ENCODE measurements at regions not wholly inside any gene's neighbourhood (a gene's known extent, or its start where the extent isn't known, plus 50 kb on each side); places are given as distances from the start of the nearest gene placed in this dataset.
"Not testable (repeated sequence)": the region's sequence is repeated elsewhere in the genome, so short reads cannot be mapped to it uniquely, and the experiment has no call there.

DNA sequence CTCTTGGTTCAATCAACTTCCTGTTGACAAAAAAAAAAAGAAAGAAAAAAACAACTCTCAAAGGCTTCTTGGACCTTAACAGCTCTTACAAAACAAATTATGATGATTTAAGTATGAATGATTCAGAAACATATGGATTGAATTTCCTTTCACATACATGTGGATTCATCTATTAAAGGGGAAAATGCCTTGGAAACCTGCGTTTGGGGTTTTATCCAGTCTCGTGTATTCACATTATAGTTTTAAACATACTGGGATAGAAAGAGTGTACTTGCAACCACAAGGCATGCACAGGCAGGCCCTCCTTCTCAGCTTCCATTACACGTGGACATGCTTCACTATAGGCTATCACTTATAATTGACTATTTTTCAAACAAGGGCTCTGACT, 286.7 kb downstream of the INHBA start:
- DNase-seq, result no peak

DNA sequence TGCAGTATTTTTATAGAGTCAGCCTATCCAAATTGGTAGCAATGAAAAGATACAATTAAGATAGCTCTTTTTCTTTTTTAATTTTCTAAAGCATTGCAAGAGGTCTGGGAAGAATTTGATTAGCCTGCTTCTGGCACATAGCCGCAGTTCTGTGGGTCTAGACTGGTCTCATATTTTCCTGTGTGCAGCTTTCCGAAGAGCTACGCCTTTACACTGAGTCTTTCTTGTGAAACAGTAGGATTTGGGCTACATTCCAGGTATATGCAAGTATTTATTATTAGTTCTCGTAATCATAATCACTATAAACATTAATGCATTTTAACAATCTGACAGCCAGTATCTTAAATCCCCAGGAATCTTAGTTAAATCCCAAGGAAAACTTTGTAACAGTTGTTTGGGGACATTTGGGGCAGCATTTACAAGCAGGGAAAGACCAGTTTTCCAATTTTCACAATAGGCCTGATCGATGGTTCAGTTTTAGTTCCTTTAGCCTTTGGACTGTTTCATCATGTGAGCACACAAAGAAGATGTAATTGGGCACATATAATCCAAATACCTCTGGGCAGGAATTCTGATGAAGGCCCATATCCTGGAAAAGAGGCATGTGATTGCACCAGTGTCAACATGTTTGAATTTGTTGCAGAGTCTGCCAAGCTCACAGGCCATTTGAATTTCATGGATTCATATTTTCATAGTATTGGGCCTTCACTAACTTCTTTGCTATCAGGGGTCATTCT, 287.3 kb downstream of the INHBA start:
- DNase-seq, result no peak

DNA sequence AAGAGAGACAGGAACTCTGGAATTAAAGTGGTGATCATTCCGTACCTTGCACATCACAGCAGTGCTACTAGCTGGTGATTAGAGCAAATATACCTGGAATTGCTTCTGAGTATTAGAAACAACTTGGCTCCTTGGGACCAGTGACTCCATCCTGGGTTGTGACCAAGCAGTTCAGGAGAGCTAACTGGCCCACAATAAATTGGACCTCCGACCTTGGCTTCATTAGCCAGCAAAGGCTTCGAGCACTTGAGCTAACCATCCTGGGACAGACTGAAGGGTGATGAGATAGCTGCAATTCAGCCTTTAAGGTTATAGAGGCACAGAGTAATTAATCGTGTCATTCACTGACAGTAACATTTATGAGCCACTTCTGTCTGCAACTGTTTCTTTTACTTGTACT, 287.8 kb downstream of the INHBA start:
- DNase-seq, result no peak

DNA sequence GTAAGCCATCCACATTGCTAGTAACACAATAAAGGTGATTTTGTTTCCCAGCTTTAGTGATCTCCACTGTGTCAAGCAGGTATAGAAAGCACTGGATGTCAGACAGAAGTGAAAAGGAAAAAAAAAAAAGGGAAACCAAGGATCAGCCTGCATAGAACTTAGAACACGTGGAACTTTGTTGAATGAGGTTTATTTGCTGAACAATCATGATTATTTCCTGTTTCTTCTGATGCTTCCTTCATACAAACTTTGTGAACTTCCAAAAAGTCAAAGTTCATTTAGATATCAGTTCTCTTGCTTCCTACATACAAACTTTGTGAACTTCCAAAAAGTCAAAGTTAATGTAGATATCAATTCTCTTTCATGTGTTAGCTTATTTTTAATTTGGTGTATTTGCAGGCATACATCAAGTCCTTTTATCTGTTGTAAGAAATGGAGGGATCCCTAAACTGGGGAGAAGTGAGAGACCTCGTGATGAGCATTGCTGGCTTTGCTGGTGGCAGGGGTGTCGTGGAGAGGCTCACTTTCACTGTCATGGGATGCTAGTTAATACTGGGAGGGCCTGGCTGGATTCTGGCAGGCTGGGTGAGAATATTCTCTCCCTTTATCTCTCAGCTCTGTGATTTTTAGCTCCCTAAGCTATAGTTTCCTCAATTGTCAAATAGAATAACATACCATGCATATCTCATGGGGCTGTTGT, 298.4 kb downstream of the INHBA start:
- DNase-seq, result no peak

DNA sequence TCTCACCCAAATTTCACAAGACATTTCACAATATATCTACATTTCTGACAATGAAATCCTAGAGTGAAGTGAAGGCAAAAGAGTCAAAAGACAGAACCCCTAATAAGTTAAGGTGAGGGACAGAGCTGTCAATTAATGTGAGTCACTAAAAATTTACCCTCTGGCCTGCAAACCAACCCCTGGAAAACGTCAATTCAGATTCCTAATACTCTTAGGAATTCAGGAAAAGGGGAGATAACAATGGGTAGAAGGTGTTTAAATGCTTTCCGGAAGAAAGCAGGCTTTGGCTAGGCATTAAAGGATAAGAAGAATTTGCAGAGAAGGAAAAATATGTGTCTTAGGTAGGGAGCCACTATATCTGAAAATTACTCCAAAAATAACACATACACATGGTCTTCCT, 299.6 kb downstream of the INHBA start:
- DNase-seq, result no peak

DNA sequence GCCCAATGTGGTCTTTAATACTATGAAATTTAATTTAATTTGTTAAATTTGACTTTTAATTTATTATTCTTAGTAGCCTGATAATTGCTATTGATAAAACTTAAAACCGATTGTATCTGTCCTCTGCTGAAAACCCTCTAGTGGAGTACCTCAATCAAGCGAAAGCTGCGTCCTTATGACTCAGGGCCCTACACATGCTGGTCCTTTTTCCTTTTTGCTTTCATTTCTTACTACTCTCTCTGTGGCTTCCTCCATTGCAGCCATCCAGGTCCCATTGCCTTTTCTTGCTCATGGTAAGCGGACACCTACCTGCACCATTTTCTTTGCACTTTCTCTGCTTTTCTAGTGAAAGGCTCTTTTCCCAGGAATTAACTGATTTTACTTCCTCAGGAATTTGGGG, 301.1 kb downstream of the INHBA start:
- DNase-seq, result no peak

DNA sequence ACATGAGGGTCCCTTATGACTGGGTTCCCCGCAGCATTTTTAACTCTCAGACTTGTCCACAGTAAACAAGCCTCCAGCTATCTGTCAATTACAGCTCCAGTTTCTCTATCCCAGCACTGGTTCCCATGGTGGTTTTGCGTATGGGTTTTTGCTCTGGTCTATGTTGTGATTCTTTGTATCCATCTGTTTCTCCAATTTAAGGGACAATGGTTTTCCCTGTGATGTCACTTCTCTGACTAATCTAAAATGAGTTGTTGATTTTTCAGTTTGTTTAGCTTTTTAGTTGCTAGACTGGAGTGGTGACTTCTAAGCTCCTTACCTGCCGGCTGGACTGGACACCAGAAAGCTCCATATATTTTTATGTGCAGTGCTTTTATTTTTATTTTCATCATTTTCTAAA, 303.7 kb downstream of the INHBA start:
- no peak for DNase-seq

DNA sequence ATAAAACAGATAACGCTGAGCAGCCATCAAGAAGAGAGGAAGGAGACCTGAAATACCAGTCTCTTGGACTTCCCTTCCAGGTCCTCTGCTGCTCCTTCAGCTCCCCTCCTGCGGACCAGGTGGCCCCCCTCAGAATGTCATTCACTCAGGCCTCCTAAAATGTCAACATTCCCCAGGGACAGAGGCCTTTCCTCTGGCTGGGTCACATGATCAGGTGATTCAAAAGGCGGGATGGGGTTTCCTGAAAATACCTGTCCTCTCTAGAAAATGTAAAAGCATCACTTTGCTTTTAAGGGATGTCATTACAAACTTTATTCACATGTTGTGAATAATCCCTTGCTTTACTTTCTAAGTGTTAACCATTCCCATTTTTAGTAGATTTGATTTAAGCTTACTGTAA, 311.1 kb downstream of the INHBA start:
- no peak for DNase-seq

DNA sequence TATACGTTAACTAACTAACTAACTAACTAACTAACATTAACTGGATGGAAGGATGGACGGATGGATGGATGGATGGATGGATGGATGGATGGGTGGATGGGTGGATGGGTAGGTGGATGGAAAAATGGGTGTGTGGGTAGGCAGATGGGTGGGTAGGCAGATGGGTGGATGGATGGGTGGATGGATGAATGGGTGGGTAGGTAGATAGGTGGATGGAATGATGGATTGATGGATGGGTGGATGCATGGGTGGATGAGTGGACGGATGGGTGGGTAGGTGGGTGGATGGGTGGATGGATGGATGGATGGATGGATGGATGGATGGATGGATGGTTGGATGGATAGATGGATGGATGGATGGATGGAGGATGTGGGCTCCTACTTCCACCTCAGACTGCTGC, 314.0 kb downstream of the INHBA start:
- DNase-seq, result not testable (repeated sequence)

DNA sequence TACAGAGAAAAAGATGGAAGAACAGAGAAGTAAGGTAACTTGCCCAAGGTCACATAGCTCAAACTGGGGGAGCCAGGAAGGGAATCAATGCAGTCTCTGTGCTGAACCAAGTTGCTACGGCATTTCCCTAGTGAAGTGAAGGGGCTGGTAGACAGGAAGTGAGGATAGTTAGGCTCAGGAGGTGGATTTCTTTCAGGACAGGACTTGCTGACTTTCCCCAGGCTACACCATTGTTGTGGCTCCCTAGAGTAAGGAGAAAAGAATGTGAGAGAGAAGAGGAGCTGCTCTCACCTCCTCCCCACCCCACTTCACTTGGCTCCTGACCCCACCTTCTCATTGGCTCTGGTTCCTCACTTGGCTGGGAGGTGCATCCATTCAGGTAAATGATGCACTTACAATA, 316.9 kb downstream of the INHBA start:
- DNase-seq, result no peak

DNA sequence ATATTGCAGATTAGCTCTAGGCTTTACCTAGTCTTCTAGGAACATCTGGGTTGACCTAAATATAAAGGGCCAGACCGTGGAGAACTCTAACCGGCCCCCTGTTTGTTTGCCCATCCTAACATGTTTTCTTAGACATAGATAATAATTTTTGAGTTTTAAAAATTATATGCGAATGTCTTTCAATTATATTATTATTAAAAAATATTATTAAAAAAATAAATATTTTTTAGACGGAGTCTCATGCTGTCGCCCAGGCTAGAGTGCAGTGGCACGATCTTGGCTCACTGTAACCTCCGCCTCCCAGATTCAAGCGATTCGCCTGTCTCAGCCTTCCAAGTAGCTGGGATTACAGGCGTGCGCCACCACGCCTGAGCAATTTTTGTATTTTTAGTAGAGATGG, 318.5 kb downstream of the INHBA start:
- no peak for DNase-seq

DNA sequence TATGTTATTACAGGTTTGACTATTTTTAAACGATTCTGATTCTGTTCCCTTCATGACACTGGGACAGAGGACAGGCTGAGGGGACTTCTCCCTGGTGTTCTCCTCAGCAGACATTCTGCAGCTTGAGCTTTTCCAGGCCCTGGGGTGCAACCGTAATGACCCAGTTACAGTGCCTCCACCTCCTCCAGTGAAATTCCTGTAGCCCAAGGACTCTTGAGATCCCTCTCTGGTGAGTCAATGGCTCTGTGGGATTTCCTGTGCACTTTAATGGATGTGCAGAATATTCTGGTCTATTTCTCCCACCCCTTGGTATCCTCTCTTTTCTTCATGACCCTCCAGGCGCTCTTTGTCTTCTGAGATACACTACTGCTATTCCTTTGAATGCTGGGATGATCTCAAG, 319.3 kb downstream of the INHBA start:
- no peak for DNase-seq

DNA sequence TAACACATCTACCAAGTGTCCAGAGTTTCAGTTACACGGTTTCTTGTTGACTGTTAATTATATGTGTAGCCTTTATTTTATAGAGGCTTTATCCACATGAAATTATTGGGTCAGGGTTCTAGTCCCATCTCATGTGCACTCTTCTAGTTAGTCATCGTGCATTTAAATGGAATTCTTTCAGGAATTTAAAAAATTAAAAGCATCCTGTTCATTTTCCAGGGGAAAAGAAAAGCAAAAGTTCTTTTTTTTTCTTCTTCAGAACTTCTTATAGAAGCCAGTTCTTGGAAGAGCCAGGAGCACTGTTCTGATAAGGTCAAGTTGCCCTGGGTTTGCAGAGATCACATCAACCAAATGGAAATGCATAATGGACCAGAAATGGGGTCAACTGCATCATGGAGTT, 324.7 kb downstream of the INHBA start:
- DNase-seq, result no peak

DNA sequence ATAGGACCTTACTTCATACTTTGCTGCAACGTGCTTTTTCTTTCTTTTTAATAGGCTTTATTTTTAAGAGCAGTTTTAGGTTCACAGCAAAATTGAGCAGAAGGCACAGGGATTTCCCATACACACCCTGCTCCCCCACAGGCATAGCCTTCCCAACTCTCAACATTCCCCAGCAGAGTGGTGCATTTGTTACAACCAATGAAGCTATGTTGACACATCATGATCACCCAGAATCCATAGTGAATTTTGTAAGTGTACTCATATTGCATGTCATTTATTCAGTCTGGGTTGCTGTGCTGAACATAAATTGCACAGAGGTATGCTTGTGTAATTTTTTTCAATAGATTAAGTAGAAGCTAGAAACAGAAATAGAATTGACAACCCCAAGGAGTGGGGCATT, 327.3 kb downstream of the INHBA start:
- no peak for DNase-seq

DNA sequence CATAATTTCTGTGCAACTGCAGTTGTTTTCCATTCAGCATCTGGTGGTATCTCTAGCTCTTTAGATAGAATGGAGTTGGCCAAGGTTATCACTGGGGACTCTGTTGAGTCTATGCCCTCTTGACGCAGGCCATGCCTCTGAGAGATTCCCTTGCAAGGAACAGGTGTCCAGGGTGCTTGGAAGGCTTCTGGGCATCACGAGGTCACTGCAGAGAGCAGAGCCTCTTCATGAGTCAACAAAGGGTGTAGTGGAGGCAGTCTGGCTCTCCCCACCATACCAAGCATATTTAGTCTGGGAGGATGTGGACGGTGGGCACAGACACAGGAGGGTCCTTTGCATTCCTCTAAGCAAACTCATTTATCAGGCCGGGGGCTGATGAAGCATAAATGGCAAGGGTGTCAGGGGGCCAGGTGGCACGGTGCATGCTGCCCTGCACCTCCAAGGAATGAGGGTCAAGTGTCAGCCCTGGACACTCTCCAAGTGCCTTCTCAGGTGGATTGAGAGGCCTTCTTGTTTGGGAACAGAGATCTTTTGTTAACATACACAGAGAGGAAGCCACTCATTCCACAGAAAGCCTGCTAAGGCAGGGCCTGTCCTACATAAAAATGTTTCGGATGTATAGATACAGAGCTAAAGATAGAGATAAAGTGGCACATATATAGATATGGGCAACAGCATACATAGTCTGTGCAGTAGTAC, 328.6 kb downstream of the INHBA start:
- no peak for DNase-seq

DNA sequence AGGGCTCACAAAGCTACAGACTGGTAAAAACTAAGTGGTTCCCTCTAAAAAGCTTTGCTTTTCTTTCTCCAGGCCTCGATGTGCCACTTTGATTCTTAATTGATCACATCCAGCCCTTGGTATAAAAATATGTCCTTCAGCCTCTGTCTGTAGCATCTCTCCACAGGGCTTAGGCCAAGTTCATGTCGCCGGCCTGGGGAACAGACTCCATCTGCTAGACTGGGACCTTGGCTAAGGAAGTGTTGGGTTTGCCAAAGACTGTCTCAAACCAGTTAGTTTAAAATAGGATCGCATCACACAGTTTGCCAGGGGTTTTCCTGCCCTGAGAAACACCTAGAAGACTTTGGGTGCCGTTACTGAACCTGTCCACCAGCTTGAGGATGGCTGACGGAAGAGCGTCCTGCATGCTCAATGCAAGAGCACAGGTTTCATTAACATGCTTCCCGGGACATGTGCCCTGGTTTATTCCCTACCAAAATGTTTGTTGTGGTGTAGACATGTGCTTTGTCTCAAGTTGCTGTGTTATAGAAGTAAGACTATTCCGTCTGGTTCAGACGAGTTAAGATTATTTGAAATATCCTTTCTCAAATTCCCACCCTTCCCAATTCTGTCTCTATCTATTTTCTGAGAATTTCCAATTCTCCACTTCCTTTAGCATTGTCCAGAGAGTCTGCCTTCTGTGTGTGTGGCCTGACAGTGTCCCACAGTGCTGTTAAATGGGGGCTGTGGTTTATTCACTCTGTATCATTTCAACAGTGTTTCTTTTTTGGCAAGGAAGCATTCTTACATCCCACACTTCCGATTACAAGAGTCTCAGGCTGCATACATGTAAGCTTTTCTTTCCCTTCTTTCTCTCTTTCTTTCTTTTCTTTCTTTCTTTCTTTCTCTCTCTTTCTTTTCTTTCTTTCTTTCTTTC, 334.7 kb downstream of the INHBA start:
- DNase-seq, result no peak

DNA sequence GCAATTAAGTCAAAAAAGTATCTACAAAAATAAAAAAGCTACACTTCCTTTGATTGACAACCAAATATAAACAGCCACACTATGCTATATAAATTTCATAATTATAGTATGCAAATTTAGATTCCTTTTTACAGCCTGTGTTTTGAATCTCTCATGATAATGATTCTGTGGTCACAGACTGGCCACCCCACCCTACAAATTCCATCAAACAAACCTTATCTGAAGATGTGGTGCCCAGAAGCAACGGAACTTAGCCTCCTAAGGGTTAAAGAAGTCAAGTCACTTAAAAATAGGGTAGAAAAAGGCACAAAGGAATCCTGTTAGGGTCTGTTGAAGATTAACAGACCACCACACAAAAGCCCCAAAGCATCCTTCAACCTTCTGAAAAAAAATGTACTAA, 351.8 kb downstream of the INHBA start:
- no peak for DNase-seq

DNA sequence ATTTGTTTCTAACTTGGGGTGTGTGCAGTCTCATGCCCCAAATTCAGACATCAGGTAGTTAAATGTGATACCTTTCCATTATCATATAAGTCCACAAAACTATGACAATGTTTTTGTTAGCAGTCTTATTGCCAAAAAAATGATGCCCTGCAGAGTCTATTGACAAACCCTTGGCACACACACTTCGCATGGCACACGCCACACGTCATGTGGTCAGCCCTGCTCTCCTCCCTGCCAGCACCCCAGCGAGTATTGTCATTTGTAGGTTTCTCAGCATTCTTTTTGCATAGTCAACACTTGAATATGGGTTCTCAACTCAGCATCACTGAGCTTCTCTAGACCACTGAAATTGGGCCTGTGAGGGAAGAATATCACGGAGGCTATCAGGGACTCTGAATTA, 356.0 kb downstream of the INHBA start:
- no peak for DNase-seq

DNA sequence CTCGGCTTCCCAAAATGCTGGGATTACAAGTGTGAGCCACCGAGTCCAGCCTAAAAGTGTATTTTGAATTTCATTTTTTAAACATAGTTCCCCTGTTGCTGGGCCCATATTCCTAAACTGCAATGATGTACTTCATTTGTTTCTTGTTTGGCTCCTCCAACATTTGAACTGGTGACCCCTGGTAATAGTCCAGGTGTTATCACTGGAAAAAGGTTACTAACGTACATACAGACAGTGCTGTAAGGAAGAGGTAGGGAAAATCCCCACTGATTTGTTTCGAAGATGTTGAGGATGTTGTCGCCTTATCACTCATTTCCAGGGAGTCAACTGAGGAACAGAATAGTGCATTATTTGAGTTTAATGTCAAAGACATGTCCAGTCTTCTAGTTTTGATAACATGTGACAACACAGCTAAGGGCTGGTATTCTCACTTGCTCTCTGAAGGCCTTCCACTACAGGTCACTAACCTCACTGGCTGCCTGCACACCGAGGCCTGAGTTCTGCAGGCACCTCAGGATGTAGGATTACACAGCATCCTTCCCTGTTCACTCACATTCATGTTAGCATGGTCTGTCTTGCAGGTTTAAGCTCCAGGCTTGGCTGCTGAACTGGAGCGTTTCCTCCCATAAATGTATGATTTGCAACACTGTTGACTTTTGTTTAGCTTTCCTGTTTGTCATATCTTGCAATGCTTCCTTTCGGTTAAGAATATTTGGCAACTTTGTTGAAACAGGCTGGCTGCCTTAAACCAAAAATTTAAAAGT, 362.8 kb downstream of the INHBA start:
- DNase-seq, result no peak

DNA sequence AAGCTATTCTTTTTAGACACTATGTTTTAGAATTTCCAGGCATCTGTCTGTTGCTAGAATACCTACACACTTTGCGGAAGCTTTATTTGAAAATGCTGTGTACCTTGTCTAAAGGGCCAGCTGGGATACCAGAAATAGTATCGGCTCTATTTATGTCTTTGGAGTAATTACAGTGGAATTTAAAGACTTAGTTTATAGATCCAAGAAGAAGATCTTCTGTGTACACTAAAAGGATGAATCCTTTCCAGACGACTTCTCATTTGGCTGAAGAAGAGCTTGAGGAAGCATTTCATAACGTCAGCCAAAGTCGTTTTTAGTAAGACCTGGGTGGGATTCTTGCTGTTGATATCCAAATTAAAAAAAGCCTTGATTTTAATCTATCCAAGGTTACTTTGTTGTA, 365.9 kb downstream of the INHBA start:
- DNase-seq, result no peak

DNA sequence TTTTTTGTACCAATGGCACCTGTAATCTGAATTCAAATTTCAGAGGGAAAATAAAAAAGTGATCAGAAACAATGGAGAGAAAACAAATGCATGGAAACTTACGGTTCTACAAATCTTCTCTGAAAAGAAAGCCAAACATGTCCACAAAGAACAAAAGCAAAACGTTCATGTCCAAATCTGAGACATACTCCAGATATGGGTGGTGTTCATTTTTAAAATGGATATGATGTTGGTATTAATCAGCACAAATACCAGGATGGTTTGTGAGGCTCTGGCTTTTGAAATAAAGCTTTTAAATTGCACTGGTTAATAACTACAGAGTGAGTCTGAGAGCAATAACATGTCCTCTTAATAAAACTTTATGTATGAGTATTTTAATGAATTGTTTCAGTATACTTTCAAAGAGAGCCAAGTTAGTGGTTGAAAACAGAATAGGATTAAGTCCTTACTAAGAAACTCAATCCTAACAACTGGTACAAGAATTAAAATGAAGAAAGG, 366.4 kb downstream of the INHBA start:
- no peak for DNase-seq

All from activated T-cell treated with anti-CD3 and anti-CD28 coated beads, Interleukin-2, amount 50 U/mL, for 48 hours (primary cell).